Transverse colon (tissue), 4 donors: ENCODE measurements at regions not wholly inside any gene's neighbourhood (a gene's known extent, or its start where the extent isn't known, plus 50 kb on each side); places are given as distances from the start of the nearest gene placed in this dataset.

ENCODE experiments used
- CTCF ChIP-seq, 5 experiments: fragments of 200-600 bp in 3 of 5; fragments of 450-650 bp in 2 of 5; sonication (generic) in 3 of 5; IDR thresholded peaks; 1 replicate in 2 of 5; 2 replicates in 3 of 5; pipeline ENCODE4 v1.5.1; 2016 to 2017; ENCODE audit warnings: antibody characterized with exemption in 5 of 5, inconsistent platforms in 3 of 5, mild to moderate bottlenecking in 2 of 5, moderate library complexity in 1 of 5
- EP300 ChIP-seq: sonication (generic); formaldehyde crosslinking; IDR thresholded peaks from one replicate; pipeline ENCODE4 v1.6.1; 2017; ENCODE audit warnings: antibody characterized with exemption, low read depth
- POLR2AphosphoS5 ChIP-seq, 3 donors: sonication (generic); formaldehyde crosslinking; IDR thresholded peaks; one replicate each; pipeline ENCODE4 v1.6.1; 2016; ENCODE audit warnings: antibody characterized with exemption in 3 of 3

GRCh38 chr21:21673959-21674358 lies 675.8 kb downstream of the NCAM2 start:
- TF ChIP-seq CTCF (IDR thresholded peaks at IDR 0.05) (no peak), POLR2AphosphoS5 (IDR thresholded peaks at IDR 0.05) (no peak), EP300 (no peak)
